ENCODE measurements at regions not wholly inside any gene's neighbourhood (a gene's known extent, or its start where the extent isn't known, plus 50 kb on each side); places are given as distances from the start of the nearest gene placed in this dataset.

GRCh38 chr3:79910337-79910736, 142.5 kb upstream of the ROBO1 start:
- no peak for TF ChIP-seq JUNB (CRISPR knock-in tag; conservative IDR thresholded peaks at IDR 0.05)
- no peak for TF ChIP-seq POLR2B (IDR thresholded peaks at IDR 0.05; ENCODE audit: low read depth, partially characterized antibody)
- TF ChIP-seq POLR2A (conservative IDR thresholded peaks at IDR 0.05), result no peak
- no peak for TF ChIP-seq TAF1 (IDR thresholded peaks at IDR 0.05; ENCODE audit: control insufficient read depth, extremely low read depth, insufficient read depth, low read length, severe bottlenecking)
- no peak for TF ChIP-seq SIN3A (IDR thresholded peaks at IDR 0.05; ENCODE audit: borderline replicate concordance in 2 of 2, control insufficient read depth in 1 of 2, low read depth in 2 of 2, low read length in 2 of 2)
- TF ChIP-seq CREB1 (IDR thresholded peaks at IDR 0.05), result no peak
- TF ChIP-seq CREB1 (CRISPR knock-in tag; IDR thresholded peaks at IDR 0.05), result no peak
- TF ChIP-seq, protein P1, sequence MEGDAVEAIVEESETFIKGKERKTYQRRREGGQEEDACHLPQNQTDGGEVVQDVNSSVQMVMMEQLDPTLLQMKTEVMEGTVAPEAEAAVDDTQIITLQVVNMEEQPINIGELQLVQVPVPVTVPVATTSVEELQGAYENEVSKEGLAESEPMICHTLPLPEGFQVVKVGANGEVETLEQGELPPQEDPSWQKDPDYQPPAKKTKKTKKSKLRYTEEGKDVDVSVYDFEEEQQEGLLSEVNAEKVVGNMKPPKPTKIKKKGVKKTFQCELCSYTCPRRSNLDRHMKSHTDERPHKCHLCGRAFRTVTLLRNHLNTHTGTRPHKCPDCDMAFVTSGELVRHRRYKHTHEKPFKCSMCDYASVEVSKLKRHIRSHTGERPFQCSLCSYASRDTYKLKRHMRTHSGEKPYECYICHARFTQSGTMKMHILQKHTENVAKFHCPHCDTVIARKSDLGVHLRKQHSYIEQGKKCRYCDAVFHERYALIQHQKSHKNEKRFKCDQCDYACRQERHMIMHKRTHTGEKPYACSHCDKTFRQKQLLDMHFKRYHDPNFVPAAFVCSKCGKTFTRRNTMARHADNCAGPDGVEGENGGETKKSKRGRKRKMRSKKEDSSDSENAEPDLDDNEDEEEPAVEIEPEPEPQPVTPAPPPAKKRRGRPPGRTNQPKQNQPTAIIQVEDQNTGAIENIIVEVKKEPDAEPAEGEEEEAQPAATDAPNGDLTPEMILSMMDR (IDR thresholded peaks at IDR 0.05 in 2 of 3, conservative IDR thresholded peaks at IDR 0.05 in 1 of 3; ENCODE audit: insufficient read depth in 2 of 3, low read depth in 1 of 3, low read length in 3 of 3), result no peak
- no peak for TF ChIP-seq CBX5 (IDR thresholded peaks at IDR 0.05; ENCODE audit: borderline replicate concordance, low read depth)
- no peak for TF ChIP-seq NBN (IDR thresholded peaks at IDR 0.05; ENCODE audit: low read depth)
- TF ChIP-seq RCOR1 (IDR thresholded peaks at IDR 0.05; ENCODE audit: borderline replicate concordance in 1 of 2, low read depth in 2 of 2, low read length in 2 of 2), result no peak
- no peak for TF ChIP-seq FOXK2 (conservative IDR thresholded peaks at IDR 0.05 in 1 of 2, IDR thresholded peaks at IDR 0.05 in 1 of 2; ENCODE audit: low read depth in 2 of 2)
- no peak for TF ChIP-seq WHSC1 (IDR thresholded peaks at IDR 0.05; ENCODE audit: low read length)
- TF ChIP-seq FOXA1 (IDR thresholded peaks at IDR 0.05; ENCODE audit: borderline replicate concordance), result no peak
- TF ChIP-seq JUND (IDR thresholded peaks at IDR 0.05; ENCODE audit: borderline replicate concordance, low read depth, low read length), result no peak
- TF ChIP-seq JUND (tag; IDR thresholded peaks at IDR 0.05; ENCODE audit: borderline replicate concordance, low read depth, low read length), result no peak

Measured in K562 (cell line).